IMR-90 (cell line): ENCODE measurements at regions not wholly inside any gene's neighbourhood (a gene's known extent, or its start where the extent isn't known, plus 50 kb on each side); places are given as distances from the start of the nearest gene placed in this dataset.

Source experiments
- ATAC-seq: fragments of 200-7000 bp; cut with Tn5 transposase; 2 replicates; pipeline ENCODE4 v1.9.1; 2020; ENCODE audit warnings: low read depth, mild to moderate bottlenecking, moderate library complexity
- BruUV-seq: library from RNA; stranded (reverse); fragments of 400-500 nt; replicated peaks from 2 replicates; lab custom pipeline; 2021; lab: Mats Ljungman, UMichigan
- CTCF ChIA-PET: fragments of 300-600 bp; formaldehyde crosslinking; extraction: SDS; loops from one replicate; lab custom pipeline; 2021; ENCODE audit warnings: antibody characterized with exemption; lab: Yijun Ruan, JAX
- POLR2A ChIA-PET: fragments of 300-600 bp; sonication (Branson Sonifier 250); formaldehyde crosslinking; loops from one replicate; lab custom pipeline; 2022; ENCODE audit warnings: antibody characterized with exemption; ENCODE audit not compliant: unreplicated experiment; lab: Charles Lee
- DNase-seq: peaks from one replicate; pipeline ENCODE4 v3.0.0; 2013
- H2AFZ ChIP-seq: replicated peaks from 2 replicates; pipeline ENCODE3; 2013; ENCODE audit warnings: low read length, mild to moderate bottlenecking; ENCODE audit not compliant: poor library complexity
- H2AK5ac ChIP-seq: 2 replicates; pipeline ENCODE4 v1.6.1; 2013; ENCODE audit warnings: low read depth, low read length, inconsistent platforms
- H2AK9ac ChIP-seq: replicated peaks from 2 replicates; pipeline ENCODE3; 2013; ENCODE audit warnings: mild to moderate bottlenecking, low read depth, low read length, moderate library complexity; ENCODE audit not compliant: poor library complexity
- H2BK120ac ChIP-seq: 2 replicates; pipeline ENCODE4 v1.6.1; 2013; ENCODE audit warnings: low read depth, low read length, inconsistent platforms
- H2BK15ac ChIP-seq: 3 replicates; pipeline ENCODE4 v1.6.1; 2013; ENCODE audit warnings: low read depth, low read length, inconsistent platforms
- H2BK20ac ChIP-seq: 2 replicates; pipeline ENCODE4 v1.6.1; 2013; ENCODE audit warnings: low read depth, mild to moderate bottlenecking, inconsistent platforms, low read length, moderate library complexity
- H2BK5ac ChIP-seq: 2 replicates; pipeline ENCODE4 v1.6.1; 2013; ENCODE audit warnings: mild to moderate bottlenecking, low read depth, low read length, inconsistent platforms; ENCODE audit not compliant: poor library complexity, severe bottlenecking
- H3K14ac ChIP-seq: replicated peaks from 2 replicates; pipeline ENCODE4 v1.6.1; 2013; ENCODE audit warnings: low read depth, low read length, inconsistent platforms
- H3K18ac ChIP-seq: 2 replicates; pipeline ENCODE4 v1.6.1; 2013; ENCODE audit warnings: low read depth, low read length, control low read depth
- H3K23ac ChIP-seq: 2 replicates; pipeline ENCODE4 v1.6.1; 2013; ENCODE audit warnings: low read depth, low read length, inconsistent platforms
- H3K27ac ChIP-seq: 2 replicates; pipeline ENCODE4 v1.5.1; 2013; ENCODE audit warnings: mild to moderate bottlenecking, control low read depth, low read length; ENCODE audit not compliant: insufficient read depth
- H3K27me3 ChIP-seq: 2 replicates; pipeline ENCODE4 v1.6.1; 2013; ENCODE audit warnings: low read length; ENCODE audit not compliant: control insufficient read depth, insufficient read depth
- H3K36me3 ChIP-seq: 2 replicates; pipeline ENCODE4 v1.6.1; 2013; ENCODE audit warnings: low read length, mixed read lengths; ENCODE audit not compliant: control insufficient read depth, insufficient read depth
- H3K4ac ChIP-seq: 2 replicates; pipeline ENCODE4 v1.6.1; 2013; ENCODE audit warnings: low read depth, low read length, inconsistent platforms
- H3K4me1 ChIP-seq: 2 replicates; pipeline ENCODE4 v1.6.1; 2013; ENCODE audit warnings: low read length, mixed read lengths; ENCODE audit not compliant: control insufficient read depth, insufficient read depth
- H3K4me2 ChIP-seq: 2 replicates; pipeline ENCODE4 v1.6.1; 2013; ENCODE audit warnings: low read depth, mild to moderate bottlenecking, control low read depth, low read length, moderate library complexity
- H3K4me3 ChIP-seq: 2 replicates; pipeline ENCODE4 v1.5.1; 2013; ENCODE audit warnings: low read depth, mild to moderate bottlenecking, control low read depth, low read length, moderate library complexity; ENCODE audit not compliant: insufficient read depth
- H3K56ac ChIP-seq: 2 replicates; pipeline ENCODE4 v1.6.1; 2013; ENCODE audit warnings: low read length, inconsistent platforms; ENCODE audit not compliant: insufficient read depth; ENCODE audit errors: extremely low read depth
- H3K79me1 ChIP-seq, 2 experiments: 2 replicates each; pipeline ENCODE4 v1.6.1; 2013; ENCODE audit warnings: low read length in 2 of 2, inconsistent platforms in 1 of 2, low read depth in 1 of 2
- H3K9ac ChIP-seq: 2 replicates; pipeline ENCODE4 v1.6.1; 2013; ENCODE audit warnings: low read depth, low read length, control low read depth
- H3K9me1 ChIP-seq: 2 replicates; pipeline ENCODE4 v1.6.1; 2013; ENCODE audit warnings: low read length, inconsistent platforms; ENCODE audit not compliant: insufficient read depth
- H3K9me3 ChIP-seq: 2 replicates; pipeline ENCODE4 v1.6.1; 2013; ENCODE audit warnings: low read length; ENCODE audit not compliant: control insufficient read depth, insufficient read depth
- H4K20me1 ChIP-seq: 2 replicates; pipeline ENCODE4 v1.6.1; 2013; ENCODE audit warnings: low read length, inconsistent platforms; ENCODE audit not compliant: insufficient read depth
- H4K5ac ChIP-seq: 2 replicates; pipeline ENCODE4 v1.6.1; 2013; ENCODE audit warnings: mild to moderate bottlenecking, low read depth, low read length, control low read depth
- H4K8ac ChIP-seq, 2 experiments: 2 replicates each; pipeline ENCODE4 v1.6.1; 2013; ENCODE audit warnings: low read depth in 2 of 2, low read length in 2 of 2, control low read depth in 1 of 2, inconsistent platforms in 1 of 2
- H4K91ac ChIP-seq: 2 replicates; pipeline ENCODE4 v1.6.1; 2013; ENCODE audit warnings: low read depth, low read length, inconsistent platforms; ENCODE audit not compliant: insufficient read depth
- NFE2L2 ChIP-seq: fragments of 150-350 bp; IDR thresholded peaks from 2 replicates; pipeline ENCODE4 v1.6.1; 2016; ENCODE audit warnings: low read depth, mild to moderate bottlenecking, low read length
- WGBS, 2 experiments: methylation state at CpG; one replicate each; pipeline versions ENCODE4 v1.1.5 to v1.1.7; 2013; ENCODE audit warnings: missing lambda C conversion rate in 2 of 2; ENCODE audit not compliant: insufficient read length in 1 of 2; ENCODE audit errors: extremely low coverage in 2 of 2; 5-methylcytosine and 5-hydroxymethylcytosine counted together
- dilution Hi-C: fragments of 300-500 bp; cut with HindIII; formaldehyde crosslinking; loops from one replicate; pipeline ENCODE4 v1.14.3; 2018; ENCODE audit warnings: low sequenced_read_pairs; ENCODE audit not compliant: unreplicated experiment
- in situ Hi-C: fragments of 300-500 bp; cut with MboI; formaldehyde crosslinking; loops from 3 replicates; pipeline ENCODE4 v1.14.3; 2019; ENCODE audit warnings: low sequenced_read_pairs, inconsistent platforms, mixed read lengths
- intact Hi-C: fragments of 100-400 bp; cut with micrococcal nuclease; formaldehyde crosslinking; loops from 2 replicates; pipeline ENCODE4 v1.10.0; 2022
- TF ChIP-seq, protein P1 (sequence below): fragments of 150-350 bp; IDR thresholded peaks from 2 replicates; pipeline ENCODE4 v1.6.1; 2017; ENCODE audit warnings: mild to moderate bottlenecking, antibody characterized with exemption, low read length, low read depth

DNA sequence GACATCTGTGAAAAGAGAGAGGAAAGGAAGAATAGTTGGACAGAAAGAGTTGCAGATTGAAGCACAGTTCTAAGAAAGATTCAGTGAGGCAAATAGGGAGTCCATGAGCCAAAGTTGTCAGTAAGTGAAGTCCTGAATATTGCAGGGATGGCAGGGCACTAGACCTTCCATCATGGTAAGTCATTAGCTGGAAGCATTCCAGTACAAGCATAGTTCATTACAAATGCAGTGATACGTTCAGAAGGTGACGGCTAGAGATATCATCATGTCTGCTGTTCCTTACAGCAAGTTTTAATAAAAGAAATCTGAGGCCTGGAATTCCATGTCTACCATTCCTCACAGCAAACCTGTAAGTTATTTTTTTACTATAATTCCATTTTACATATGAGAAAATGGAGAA, 720.1 kb downstream of the GBE1 start:
- no peaks in the 10 kb centered on the region for H3K9me1 ChIP-seq
- no peak overlapping the region for H3K27ac ChIP-seq
- no peak for ATAC-seq
- TF ChIP-seq, protein P1, sequence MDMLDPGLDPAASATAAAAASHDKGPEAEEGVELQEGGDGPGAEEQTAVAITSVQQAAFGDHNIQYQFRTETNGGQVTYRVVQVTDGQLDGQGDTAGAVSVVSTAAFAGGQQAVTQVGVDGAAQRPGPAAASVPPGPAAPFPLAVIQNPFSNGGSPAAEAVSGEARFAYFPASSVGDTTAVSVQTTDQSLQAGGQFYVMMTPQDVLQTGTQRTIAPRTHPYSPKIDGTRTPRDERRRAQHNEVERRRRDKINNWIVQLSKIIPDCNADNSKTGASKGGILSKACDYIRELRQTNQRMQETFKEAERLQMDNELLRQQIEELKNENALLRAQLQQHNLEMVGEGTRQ: no peak
- TF ChIP-seq NFE2L2: no peak
- no peak overlapping the region for H3K14ac ChIP-seq
- H4K5ac ChIP-seq: no peak overlapping the region
- H2AFZ ChIP-seq: no peak overlapping the region
- H2BK5ac ChIP-seq: no peak overlapping the region
- no peak overlapping the region for H2BK15ac ChIP-seq
- in situ Hi-C loops (no loop called here), intact Hi-C loops (no loop called here), dilution Hi-C loops (no loop called here)
- H4K91ac ChIP-seq: no peak overlapping the region
- H3K27me3 ChIP-seq: no peaks in the 10 kb centered on the region
- H3K9me3 ChIP-seq: no peaks in the 10 kb centered on the region
- no peak overlapping the region for H2AK5ac ChIP-seq
- no peak for DNase-seq
- ChIA-PET CTCF (no interaction called here), POLR2A (no interaction called here)
- no peak overlapping the region for H3K4me2 ChIP-seq
- no peaks in the 10 kb centered on the region for H3K36me3 ChIP-seq
- H2BK120ac ChIP-seq: no peak overlapping the region
- no peak overlapping the region for H3K23ac ChIP-seq
- H3K18ac ChIP-seq: no peak overlapping the region
- BruUV-seq: no TSS peak
- no CpG with 5 or more reads among the region's 2 CpGs for WGBS, 2 experiments
- no peak overlapping the region for H4K8ac ChIP-seq
- no peak overlapping the region for H2AK9ac ChIP-seq
- H4K20me1 ChIP-seq: no peaks in the 10 kb centered on the region
- no peak overlapping the region for H3K4me3 ChIP-seq
- H2BK20ac ChIP-seq: no peak overlapping the region
- H3K9ac ChIP-seq: no peak overlapping the region
- H3K4ac ChIP-seq: no peak overlapping the region
- no peaks in the 10 kb centered on the region for H3K4me1 ChIP-seq
- no peaks in the 10 kb centered on the region for H3K79me1 ChIP-seq
- no peak overlapping the region for H3K56ac ChIP-seq
